ENCODE measurements at regions not wholly inside any gene's neighbourhood (a gene's known extent, or its start where the extent isn't known, plus 50 kb on each side); places are given as distances from the start of the nearest gene placed in this dataset.
"Not testable (repeated sequence)": the region's sequence is repeated elsewhere in the genome, so short reads cannot be mapped to it uniquely, and the experiment has no call there.

DNA sequence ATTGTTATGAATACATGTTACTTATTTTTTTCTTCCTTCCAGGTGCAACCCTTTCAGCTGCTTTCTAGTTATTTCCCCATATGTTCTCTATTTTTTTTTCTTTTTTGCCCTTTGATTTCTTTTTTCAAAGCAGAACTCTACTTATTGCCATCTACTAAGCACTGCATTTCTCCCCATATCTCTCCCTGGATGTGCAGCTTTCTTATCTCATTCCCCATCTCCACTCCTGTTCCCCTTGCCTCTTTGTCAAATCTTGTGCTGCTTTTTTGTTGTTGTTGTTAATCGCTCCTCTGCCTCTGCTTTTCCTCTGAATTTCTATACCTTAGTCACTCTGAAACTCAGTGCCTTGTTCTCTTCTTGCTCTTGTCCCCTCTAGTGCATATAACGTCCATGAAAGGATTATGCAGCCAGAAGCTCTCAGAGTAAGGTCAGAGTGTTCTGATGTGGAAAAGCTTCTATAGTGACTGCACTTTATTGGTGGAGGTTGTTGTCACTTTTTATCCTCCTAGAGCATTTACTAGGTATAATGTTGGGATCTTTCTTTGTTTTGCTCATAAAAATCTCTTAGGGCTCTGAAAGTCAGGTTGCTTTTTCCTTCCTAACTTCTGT lies 51.1 kb upstream of the JADE1 start:
- DNase-seq (ENCODE audit: low spot score) = no peak

DNA sequence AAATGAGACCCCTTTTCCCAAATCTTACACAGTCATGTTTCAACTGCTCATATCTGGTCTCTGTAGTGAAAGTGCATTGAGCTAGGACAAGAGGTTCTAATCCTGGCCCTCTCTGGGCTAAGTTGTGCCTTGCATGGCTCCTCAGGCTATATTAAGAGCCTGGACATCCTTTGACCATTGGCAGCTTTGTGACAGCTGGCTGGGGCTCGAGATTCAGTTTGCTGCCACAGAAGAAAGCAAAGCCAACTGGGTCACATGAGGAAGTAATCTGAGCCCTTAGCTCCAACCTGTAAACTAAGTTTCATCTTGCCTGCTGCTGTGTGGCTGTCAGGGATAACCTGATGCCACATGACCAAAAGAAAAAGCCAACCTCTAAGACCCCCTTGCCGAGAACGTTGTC lies 51.8 kb upstream of the JADE1 start:
- DNase-seq (ENCODE audit: low spot score) = no peak

- no peak for DNase-seq (ENCODE audit: low spot score)
Observed at GRCh38 chr4:128751354-128751753, 58.1 kb upstream of the JADE1 start.

GRCh38 chr4:128741748-128742147 lies 67.8 kb upstream of the JADE1 start:
- DNase-seq (ENCODE audit: low spot score) = not testable (repeated sequence)

DNA sequence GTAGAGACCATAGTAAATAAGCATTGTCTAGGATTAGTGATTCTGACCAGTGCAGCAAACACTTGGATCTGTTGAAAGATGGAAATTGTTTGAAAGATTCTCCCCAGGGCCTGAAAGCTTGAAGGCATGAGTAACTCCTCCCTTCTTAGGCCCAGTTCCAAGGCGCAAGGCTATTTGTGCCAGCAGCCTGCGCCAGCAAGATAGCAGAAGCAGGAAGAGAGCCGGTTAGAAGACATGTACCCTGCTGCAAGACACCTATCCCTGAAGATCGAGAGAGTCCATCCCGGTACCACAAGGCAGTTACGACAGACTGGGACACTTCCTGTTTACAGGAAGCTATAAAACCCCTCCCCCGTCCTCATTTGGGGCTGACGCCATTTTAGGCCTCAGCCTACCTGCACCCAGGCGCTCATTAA lies 72.4 kb upstream of the JADE1 start:
- no peak for DNase-seq (ENCODE audit: low spot score)

GRCh38 chr4:128735714-128736113 lies 73.8 kb upstream of the JADE1 start:
- DNase-seq (ENCODE audit: low spot score) = no peak

DNA sequence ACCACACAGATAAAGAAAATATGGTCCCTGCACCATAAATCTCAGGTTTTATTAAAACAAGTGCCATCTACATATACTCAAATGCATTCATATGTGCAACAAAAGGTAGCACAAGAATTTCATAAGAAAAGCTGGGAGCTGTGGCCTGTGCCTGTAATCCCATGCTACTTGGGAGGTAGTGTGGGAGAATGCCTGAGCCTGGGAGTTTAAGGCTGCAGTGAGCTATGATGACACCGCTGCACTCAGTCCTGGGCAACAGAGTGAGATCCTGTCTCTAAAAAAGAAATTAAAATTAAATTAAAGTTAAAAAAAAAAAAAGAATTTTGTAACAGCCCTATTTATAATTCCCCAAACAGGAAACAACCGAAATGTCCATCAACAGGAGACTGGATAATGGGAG lies 81.3 kb upstream of the JADE1 start:
- no peak for DNase-seq (ENCODE audit: low spot score)

DNA sequence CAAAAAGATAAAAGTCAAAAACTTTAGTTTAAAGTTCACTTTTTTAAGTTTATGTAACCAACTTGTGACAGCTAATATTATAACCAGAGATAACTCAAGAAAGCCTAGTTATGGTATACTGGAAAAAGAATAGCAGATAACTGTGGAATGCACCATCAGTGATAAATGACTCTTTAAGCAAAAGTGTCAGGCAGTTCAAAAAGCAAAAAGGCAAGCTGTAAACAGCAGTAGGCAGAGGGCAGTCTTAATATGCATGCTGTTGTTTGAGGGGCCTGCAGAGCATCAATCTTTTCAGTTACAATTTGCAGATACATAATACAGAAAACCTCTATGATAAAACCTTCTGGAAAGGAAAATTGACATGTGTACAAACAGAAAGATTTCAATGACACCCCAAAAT lies 81.8 kb upstream of the JADE1 start:
- no peak for DNase-seq (ENCODE audit: low spot score)

GRCh38 chr4:128725405-128726055 lies 84.0 kb upstream of the JADE1 start:
- no peak for DNase-seq (ENCODE audit: low spot score)

DNA sequence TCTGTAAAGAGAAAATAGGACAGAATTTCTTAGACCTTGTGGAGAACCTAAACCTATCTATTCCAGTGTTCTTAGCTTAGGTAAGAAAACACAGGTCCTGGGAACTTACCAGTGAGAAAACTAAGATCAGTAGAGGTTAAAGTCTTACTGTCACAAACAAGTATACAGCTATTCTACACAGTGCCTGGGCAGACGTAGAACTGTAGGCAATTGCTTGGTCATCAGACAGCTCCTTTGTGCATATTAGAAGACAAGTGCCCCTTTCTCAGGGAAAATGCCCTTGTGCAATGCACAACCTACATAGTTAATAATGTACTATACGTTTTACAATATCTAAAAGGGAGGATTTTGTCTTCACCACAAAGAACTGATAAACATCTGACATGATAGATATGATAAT lies 86.6 kb upstream of the JADE1 start:
- DNase-seq (ENCODE audit: low spot score) = no peak

- DNase-seq (ENCODE audit: low spot score) = no peak
Observed at GRCh38 chr4:128721896-128722295, 87.6 kb upstream of the JADE1 start.

GRCh38 chr4:128720270-128720669 lies 89.2 kb upstream of the JADE1 start:
- no peak for DNase-seq (ENCODE audit: low spot score)

- DNase-seq (ENCODE audit: low spot score) = no peak
Observed at GRCh38 chr4:128718768-128719167, 90.7 kb upstream of the JADE1 start.

DNA sequence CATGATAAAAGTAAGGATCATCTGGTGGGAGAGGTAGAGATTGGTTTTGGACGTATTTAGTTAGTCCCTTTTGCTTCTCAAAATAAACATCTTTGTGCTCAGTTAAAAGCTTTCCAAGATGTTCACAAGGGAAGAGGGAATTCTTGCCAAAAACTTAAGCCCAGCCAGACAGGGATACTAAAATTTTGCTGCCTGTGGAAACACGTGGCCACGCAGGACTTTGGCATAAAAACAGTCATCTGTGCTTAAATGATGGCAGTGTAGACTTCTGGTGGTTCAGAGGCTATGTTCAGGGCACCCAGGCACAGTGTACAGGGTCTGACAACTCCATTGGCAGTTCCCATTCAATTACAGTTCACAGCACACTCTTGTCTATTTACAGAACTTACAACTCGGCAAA lies 93.2 kb upstream of the JADE1 start:
- no peak for DNase-seq (ENCODE audit: low spot score)

DNA sequence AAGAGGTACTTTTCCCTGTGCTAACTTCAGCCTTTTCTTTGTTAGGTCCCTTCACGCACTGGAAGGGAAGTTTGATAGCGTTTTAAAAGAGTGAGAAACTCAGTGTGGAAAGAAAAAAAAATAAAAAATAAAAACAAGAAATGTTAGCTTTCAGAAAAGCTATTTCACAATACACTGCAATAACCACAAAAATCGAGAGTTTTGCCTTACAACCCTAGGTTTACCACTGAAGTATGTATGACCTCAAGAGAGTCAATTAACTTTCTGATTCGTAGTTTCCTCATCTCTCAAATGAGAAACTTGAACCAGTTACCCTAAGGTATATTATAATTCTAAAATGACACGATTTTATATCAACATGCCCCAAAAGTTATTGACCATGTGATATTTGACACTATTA lies 93.9 kb upstream of the JADE1 start:
- DNase-seq (ENCODE audit: low spot score) = no peak

- no peak for DNase-seq (ENCODE audit: low spot score)
Observed at GRCh38 chr4:128711361-128711760, 98.1 kb upstream of the JADE1 start.

GRCh38 chr4:128709268-128709667 lies 100.2 kb upstream of the JADE1 start:
- no peak for DNase-seq (ENCODE audit: low spot score)

DNA sequence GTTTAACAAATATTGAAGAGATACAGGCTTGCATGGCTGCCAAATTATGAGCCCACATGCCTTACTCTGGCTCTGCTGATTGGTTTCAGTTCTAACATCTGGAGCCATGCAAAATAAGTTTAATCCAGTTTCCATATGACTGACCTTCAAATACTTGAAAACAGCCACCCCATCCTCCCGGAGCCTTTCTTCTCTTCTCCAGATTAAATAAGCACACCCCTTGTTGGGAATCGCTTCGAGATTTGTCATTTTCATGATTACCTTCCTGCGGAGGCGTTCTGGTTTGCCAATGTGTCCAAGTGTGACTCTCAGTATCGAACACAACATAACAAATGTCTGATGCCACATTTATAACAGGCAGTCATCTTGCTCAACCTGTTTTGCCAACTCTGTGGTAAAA lies 101.6 kb upstream of the JADE1 start:
- DNase-seq (ENCODE audit: low spot score) = no peak

- DNase-seq (ENCODE audit: low spot score) = no peak
Observed at GRCh38 chr4:128703948-128704347, 105.6 kb upstream of the JADE1 start.

DNA sequence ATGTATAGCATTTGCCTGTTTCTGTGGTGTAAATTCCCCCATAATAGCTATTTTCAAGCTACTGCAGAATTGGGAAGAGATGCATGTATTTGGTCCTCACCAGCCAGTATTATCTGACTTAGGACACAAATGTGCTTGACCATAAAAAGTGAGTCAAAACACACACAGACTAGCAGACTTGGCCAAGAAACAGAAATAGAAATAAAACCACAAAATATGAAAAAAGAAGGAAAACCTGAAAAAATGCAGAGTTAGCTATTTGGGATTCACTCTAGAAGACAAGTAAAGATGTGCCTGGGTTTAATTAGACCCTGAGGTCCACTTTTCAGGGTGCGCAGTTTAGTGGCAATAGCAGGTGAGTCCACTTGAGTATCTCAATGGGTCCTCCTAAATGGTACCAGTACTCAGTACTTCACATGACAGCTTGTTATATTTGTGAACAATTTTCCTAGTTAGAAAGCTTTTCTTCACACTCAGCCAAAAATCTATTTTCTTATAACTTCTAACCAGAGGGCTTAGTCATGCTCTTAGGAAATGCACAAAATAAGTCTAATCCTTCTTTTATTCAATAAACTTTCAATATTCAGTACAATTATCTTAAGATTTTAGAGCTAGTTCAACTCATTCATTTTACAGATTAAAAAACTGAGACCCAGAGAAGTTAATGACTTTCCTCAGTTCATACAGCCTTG lies 108.7 kb upstream of the JADE1 start:
- DNase-seq (ENCODE audit: low spot score) = no peak

DNA sequence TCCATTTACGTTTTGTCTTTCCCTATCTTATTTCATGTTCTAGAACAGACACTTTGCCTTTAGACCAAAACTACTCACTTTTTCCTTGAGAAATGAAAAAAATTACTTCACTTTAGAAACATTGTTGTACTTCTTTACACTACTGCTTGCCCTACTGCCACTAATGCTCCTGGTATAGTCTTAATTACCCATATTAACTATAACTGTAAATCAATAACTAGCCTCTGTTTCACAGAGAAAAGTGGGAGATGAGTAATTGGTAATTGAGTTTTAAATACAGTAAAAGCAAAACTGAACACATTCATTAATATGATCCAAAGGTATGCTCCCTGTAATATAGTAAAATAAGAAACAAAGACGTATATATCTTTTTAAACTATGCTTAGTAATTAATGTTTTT lies 111.1 kb upstream of the JADE1 start:
- no peak for DNase-seq (ENCODE audit: low spot score)

DNA sequence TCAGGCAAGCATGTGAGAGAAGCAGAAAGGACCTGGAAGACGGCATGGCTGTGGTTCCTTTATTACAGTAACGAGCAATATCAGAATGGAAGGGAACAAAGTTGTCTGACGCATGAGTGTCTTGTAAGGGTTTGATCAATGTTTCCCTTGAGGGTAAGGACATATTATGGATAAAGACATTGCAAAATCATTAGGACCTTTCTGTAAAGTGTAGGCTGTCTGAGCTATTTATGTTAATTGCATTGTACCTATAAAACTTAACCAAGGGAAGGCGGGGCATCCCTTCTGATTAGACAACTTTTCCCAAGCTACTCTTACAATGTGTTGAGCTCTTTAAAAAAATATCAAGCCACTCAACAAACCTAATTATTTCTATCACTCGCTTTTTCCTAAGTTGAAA lies 112.2 kb upstream of the JADE1 start:
- no peak for DNase-seq (ENCODE audit: low spot score)

GRCh38 chr4:128690011-128690410 lies 119.5 kb upstream of the JADE1 start:
- DNase-seq (ENCODE audit: low spot score) = no peak
